ENCODE measurements at regions not wholly inside any gene's neighbourhood (a gene's known extent, or its start where the extent isn't known, plus 50 kb on each side); places are given as distances from the start of the nearest gene placed in this dataset.
"Not testable (repeated sequence)": the region's sequence is repeated elsewhere in the genome, so short reads cannot be mapped to it uniquely, and the experiment has no call there.

GRCh38 chr3:118097660-118098059 lies 937.0 kb downstream of the IGSF11 start:
- FAIRE-seq, result no peak
- DNase-seq (ENCODE audit: extremely low spot score, insufficient read length, low read depth), result no peak

DNA sequence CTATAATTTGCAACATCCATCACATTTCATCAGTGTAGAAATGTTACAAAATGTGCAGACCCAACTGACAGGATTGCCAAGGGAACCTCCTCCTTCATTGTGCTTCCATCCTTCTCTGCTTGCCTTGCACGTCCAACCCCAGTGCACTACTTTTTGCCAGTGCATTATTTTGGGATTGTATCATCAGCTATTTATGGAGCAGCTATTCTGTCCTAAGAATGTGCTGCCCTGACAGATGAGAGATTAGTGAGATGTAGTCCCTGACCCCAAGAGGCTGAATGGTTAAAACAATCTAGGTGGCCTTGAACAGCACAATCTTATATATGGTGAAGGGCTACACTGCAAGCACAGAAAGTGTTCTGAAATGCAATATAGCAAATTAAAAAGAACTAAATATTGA lies 935.8 kb downstream of the IGSF11 start:
- no peak for FAIRE-seq
- DNase-seq (ENCODE audit: extremely low spot score, insufficient read length, low read depth), result no peak

- DNase-seq (ENCODE audit: extremely low spot score, insufficient read length, low read depth) (no peak), FAIRE-seq (no peak)
Observed at GRCh38 chr3:118101891-118102290, 932.8 kb downstream of the IGSF11 start.

- DNase-seq (ENCODE audit: extremely low spot score, insufficient read length, low read depth) (no peak), FAIRE-seq (no peak)
Observed at GRCh38 chr3:118102737-118103136, 931.9 kb downstream of the IGSF11 start.

DNA sequence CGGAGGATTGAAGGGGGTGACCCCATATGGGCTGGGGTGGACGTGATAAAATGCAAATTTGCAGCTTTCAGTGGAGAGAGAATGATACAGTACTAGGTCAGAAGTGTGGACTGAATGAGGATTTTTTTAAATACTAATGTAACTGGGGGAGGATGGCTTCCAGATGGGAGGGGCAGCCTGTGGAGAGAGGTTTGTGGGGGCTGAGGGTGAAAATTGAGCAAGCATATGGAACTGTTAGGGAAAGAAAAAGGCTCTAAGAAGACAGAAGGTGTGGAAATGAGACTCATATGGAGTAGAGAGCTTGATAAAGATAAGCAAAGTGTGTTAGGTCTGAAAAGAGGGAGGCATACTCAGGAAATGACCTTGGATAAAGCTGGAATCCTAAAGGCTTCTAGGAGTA lies 926.4 kb downstream of the IGSF11 start:
- FAIRE-seq (no peak), DNase-seq (ENCODE audit: extremely low spot score, insufficient read length, low read depth) (no peak)

- DNase-seq (ENCODE audit: extremely low spot score, insufficient read length, low read depth) (no peak), FAIRE-seq (no peak)
Observed at GRCh38 chr3:118108769-118109168, 925.9 kb downstream of the IGSF11 start.

DNA sequence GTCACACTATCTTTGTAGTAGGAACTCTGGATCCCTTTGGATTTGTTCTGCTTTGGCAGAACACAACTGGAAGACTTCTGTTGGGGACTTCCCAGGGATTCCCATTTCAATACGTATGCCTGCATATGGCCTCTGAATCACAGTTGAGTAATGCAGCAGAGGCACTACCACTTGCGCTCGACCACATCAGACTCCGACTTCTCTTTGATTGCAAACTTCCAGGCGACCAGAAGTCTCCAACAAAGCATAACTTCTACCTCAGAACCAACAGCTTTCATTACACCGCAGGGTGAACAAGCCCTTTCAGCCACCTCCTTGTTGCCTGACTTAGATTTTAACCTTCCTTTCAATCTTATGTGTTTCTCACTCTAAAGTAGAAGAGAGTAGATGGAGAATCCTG lies 924.4 kb downstream of the IGSF11 start:
- FAIRE-seq, result no peak

DNA sequence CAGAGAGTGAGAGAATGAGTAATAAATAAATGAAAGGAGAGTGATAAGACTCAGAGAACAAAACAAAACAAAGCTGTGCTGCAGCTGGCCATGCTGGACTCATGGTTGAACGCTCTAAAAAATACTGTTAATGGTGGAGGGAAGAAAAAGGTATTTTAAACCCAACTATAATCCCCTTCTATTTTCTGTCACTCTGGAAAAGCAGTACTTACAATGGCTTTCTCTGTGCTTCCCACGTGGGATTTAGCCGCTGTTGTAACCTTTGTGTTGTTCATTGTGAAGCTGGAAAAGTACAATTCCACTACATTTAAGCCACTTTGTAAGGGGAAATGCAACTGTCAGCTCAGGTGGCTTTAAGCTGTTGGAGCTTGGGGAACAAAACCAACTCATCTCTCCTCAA lies 917.7 kb downstream of the IGSF11 start:
- DNase-seq (ENCODE audit: extremely low spot score, insufficient read length, low read depth) (no peak), FAIRE-seq (no peak)

More for the DNA sequence above, 924.4 kb downstream of the IGSF11 start:
- DNase-seq (ENCODE audit: extremely low spot score, insufficient read length, low read depth), result no peak

DNA sequence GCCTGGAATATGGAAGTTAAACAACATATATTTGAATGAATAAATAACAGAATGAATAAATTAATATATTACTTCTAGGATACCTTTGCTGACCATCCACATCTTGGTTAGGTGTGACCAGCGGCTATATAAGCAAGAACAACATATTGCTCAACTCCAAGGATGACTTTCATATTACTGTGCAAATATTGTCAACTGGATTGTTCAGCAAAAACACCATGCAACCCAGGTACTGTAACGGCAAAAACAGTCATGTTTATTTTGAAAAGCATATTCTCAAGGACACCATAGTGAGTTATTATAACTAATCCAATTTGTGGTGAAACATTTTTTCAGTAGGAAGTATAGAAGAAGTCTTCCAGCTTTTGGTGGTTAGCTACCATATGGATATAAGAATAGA lies 907.9 kb downstream of the IGSF11 start:
- DNase-seq (ENCODE audit: extremely low spot score, insufficient read length, low read depth) (no peak), FAIRE-seq (no peak)

- FAIRE-seq, result no peak
Observed at GRCh38 chr3:118127992-118128391, 906.7 kb downstream of the IGSF11 start.

GRCh38 chr3:118128886-118129285 lies 905.8 kb downstream of the IGSF11 start:
- DNase-seq (ENCODE audit: extremely low spot score, insufficient read length, low read depth) (no peak), FAIRE-seq (no peak)

More at GRCh38 chr3:118127992-118128391, 906.7 kb downstream of the IGSF11 start:
- no peak for DNase-seq (ENCODE audit: extremely low spot score, insufficient read length, low read depth)

- FAIRE-seq (no peak), DNase-seq (ENCODE audit: extremely low spot score, insufficient read length, low read depth) (no peak)
Observed at GRCh38 chr3:118137778-118138177, 896.9 kb downstream of the IGSF11 start.

DNA sequence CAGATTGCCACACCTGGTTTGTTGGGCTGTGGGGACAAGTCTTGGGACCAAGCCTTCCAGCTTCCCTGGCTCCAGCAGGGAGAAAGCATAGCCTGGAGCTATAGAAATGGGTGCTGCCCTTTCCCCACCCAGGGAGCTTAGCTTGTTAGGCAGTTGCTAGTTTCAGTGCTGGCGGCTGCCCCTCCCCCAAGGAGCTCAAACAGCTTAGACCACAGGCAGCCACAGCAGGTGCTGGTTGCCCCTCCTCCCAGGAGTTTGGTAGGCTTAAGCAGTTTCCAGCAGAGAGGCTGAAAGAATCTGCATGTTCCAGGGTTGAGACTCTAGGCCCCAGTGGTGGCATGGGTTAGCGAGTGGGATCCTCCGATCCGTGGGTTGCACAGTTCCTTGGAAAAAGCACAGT lies 889.7 kb downstream of the IGSF11 start:
- DNase-seq (ENCODE audit: extremely low spot score, insufficient read length, low read depth) (no peak), FAIRE-seq (no peak)

DNA sequence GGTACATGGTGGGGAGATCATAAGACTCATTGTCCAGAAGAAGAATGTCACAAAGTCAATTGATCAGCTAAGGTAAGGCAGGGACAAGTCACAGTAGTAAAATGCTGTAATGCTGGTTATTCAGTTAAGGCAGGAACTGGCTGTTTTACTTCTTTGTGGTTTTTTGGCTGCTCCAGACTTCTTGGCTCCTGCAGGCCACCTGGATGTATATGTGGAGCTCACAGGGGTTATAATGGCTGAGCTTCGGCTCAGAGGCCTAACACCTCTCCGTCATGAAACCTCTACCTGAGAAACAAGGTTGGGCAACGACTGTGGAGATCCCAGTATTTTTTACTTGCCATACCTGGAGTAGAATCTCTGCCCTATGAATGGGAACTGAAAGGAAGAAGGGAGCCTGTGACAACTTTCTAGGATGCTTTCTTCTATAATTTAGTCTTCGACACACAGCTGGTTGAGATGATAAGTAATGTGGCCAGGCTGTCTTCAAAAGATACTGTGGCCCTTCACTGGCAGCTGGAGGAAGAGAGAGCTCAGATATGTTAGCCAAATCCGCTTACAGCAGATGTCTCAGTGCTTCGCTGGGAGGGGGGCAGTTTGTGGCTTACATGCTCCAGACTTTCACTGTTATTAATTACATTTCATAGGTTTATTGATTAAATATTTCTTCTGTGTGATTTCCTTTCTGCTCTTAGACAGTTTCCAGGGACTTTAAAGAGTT lies 887.8 kb downstream of the IGSF11 start:
- no peak for DNase-seq (ENCODE audit: extremely low spot score, insufficient read length, low read depth)
- no peak for FAIRE-seq

- DNase-seq (ENCODE audit: extremely low spot score, insufficient read length, low read depth), result no peak
- FAIRE-seq, result no peak
Observed at GRCh38 chr3:118151164-118151563, 883.5 kb downstream of the IGSF11 start.

- not testable (repeated sequence) for FAIRE-seq; DNase-seq (ENCODE audit: extremely low spot score, insufficient read length, low read depth)
Observed at GRCh38 chr3:118162627-118163588, 871.7 kb downstream of the IGSF11 start.

DNA sequence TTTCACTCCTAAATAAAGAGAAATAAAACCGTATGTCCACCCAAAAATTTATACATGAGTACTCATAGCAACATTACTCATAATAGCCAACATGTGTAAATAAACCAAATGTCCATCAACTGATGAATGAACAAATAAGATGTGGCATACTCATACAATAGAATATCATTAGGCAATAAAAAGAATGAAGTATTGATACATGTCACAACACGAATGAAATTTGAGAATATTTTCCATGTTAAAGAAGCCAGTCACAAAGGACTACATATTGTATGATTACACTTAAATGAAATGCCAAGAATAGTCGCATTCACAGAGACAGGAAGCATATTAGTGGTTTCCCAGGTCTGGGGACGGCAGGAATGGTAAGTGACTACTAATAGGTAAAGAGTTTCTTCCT lies 869.2 kb downstream of the IGSF11 start:
- FAIRE-seq (no peak), DNase-seq (ENCODE audit: extremely low spot score, insufficient read length, low read depth) (no peak)

GRCh38 chr3:118167571-118167970 lies 867.1 kb downstream of the IGSF11 start:
- FAIRE-seq (no peak), DNase-seq (ENCODE audit: extremely low spot score, insufficient read length, low read depth) (no peak)

DNA sequence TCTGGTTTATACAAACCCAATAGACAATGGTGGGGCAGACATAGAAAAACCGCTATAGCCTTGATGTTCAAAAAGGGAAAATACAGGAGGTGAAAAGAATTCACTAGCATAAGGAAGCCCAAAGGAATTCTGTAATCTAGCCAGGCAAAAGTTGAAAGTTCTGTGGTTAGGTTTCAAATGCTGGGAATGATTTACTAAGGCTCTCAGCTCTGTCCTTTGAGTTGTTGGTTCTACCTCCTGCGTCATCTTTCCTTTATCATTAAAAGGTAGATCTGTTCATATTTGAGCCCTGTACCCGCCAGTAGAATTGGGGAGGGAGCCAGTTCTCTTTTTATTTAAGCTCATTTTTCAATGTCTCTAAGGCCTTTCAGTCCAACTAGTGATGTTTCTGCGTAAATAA lies 866.5 kb downstream of the IGSF11 start:
- FAIRE-seq (no peak), DNase-seq (ENCODE audit: extremely low spot score, insufficient read length, low read depth) (no peak)

- DNase-seq (ENCODE audit: extremely low spot score, insufficient read length, low read depth) (no peak), FAIRE-seq (no peak)
Observed at GRCh38 chr3:118171236-118171852, 863.3 kb downstream of the IGSF11 start.

DNA sequence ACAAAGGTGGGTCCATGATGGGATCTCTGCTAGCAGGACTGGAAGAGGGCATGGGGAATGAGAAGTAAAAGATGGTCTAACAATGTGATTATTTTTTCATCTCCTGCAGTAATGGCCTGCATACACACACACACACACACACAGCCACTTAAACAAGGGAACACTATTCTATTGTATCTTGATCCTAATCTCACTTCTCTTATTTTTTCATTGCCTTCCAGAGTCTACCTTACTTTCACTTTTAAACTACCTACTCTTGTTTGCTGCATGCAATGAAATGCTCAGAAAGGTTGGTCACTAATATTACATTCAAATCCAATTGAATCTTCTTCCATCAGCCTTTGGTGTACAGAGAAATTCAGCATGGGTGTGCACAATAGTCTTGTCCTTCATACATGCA lies 853.8 kb downstream of the IGSF11 start:
- FAIRE-seq (no peak), DNase-seq (ENCODE audit: extremely low spot score, insufficient read length, low read depth) (no peak)
